GM18858 (cell line): ENCODE measurements at regions not wholly inside any gene's neighbourhood (a gene's known extent, or its start where the extent isn't known, plus 50 kb on each side); places are given as distances from the start of the nearest gene placed in this dataset.

ENCODE experiments used
- ATAC-seq: cut with Tn5 transposase; IDR thresholded peaks from one replicate; pipeline ENCODE4 v1.9.1; 2021; ENCODE audit not compliant: unreplicated experiment

- ATAC-seq, result no peak
These were observed 369.6 kb downstream of the TCERG1L start for GRCh38 chr10:130941886-130942285.

GRCh38 chr10:130952086-130952485 lies 359.4 kb downstream of the TCERG1L start:
- no peak for ATAC-seq

GRCh38 chr10:130954326-130954905 lies 357.1 kb downstream of the TCERG1L start:
- no peak for ATAC-seq

- ATAC-seq, result no peak
These were observed 355.3 kb downstream of the TCERG1L start for GRCh38 chr10:130956251-130956650.

GRCh38 chr10:130957423-130957822 lies 354.1 kb downstream of the TCERG1L start:
- no peak for ATAC-seq

- no peak for ATAC-seq
These were observed 353.5 kb downstream of the TCERG1L start for GRCh38 chr10:130958003-130958402.

GRCh38 chr10:130958981-130959751 lies 352.4 kb downstream of the TCERG1L start:
- ATAC-seq, result no peak

- no peak for ATAC-seq
These were observed 351.7 kb downstream of the TCERG1L start for GRCh38 chr10:130959752-130960195.

- ATAC-seq, result no peak
These were observed 351.0 kb downstream of the TCERG1L start for GRCh38 chr10:130960531-130960930.

GRCh38 chr10:130961506-130962239 lies 349.8 kb downstream of the TCERG1L start:
- ATAC-seq, result no peak

GRCh38 chr10:130962240-130963051 lies 349.1 kb downstream of the TCERG1L start:
- no peak for ATAC-seq

GRCh38 chr10:130963052-130963393 lies 348.5 kb downstream of the TCERG1L start:
- ATAC-seq, result no peak

GRCh38 chr10:130963786-130964522 lies 347.6 kb downstream of the TCERG1L start:
- no peak for ATAC-seq

- no peak for ATAC-seq
These were observed 346.8 kb downstream of the TCERG1L start for GRCh38 chr10:130964771-130965170.

GRCh38 chr10:130967161-130967560 lies 344.4 kb downstream of the TCERG1L start:
- ATAC-seq, result no peak

- no peak for ATAC-seq
These were observed 343.7 kb downstream of the TCERG1L start for GRCh38 chr10:130967784-130968183.

- no peak for ATAC-seq
These were observed 343.0 kb downstream of the TCERG1L start for GRCh38 chr10:130968511-130968910.

- no peak for ATAC-seq
These were observed 342.6 kb downstream of the TCERG1L start for GRCh38 chr10:130968964-130969363.

GRCh38 chr10:130969700-130970099 lies 341.8 kb downstream of the TCERG1L start:
- ATAC-seq, result no peak

GRCh38 chr10:130970341-130971122 lies 341.0 kb downstream of the TCERG1L start:
- ATAC-seq, result no peak
